ENCODE measurements at regions not wholly inside any gene's neighbourhood (a gene's known extent, or its start where the extent isn't known, plus 50 kb on each side); places are given as distances from the start of the nearest gene placed in this dataset.

- H3K4me2 ChIP-seq (ENCODE audit: low read length) = no peak overlapping the region
- H3K36me3 ChIP-seq (ENCODE audit: control insufficient read depth in 1 of 2, insufficient read depth in 2 of 2, low read length in 2 of 2) = no peaks in the 10 kb centered on the region
- no peaks in the 10 kb centered on the region for H3K27me3 ChIP-seq (ENCODE audit: insufficient read depth, low read length)
- H3K9me2 ChIP-seq (ENCODE audit: insufficient read depth) = no peaks in the 10 kb centered on the region
- RAD21 ChIA-PET (ENCODE audit: low non-redundant PET in 1 of 2, low total read pairs in 2 of 2, uncharacterized antibody in 2 of 2, unreplicated experiment in 2 of 2) = no interaction called here
- POLR2A ChIA-PET = no interaction called here
- H3K4me3 ChIP-seq (replicated peaks in 1 of 2; ENCODE audit: low read depth in 1 of 2, low read length in 2 of 2) = no peak overlapping the region
- no TSS peak for BruUV-seq (replicated peaks)
- H3K9me3 ChIP-seq (ENCODE audit: control insufficient read depth in 1 of 2, insufficient read depth in 1 of 2, low read depth in 1 of 2, low read length in 2 of 2) = peaks cover 13 to 17% of the 10 kb centered on the region in 2 experiments; a peak in 2 of 4 replicates
- no peaks in the 10 kb centered on the region for H4K20me1 ChIP-seq (ENCODE audit: insufficient read depth)
- ATAC-seq (no peak), DNase-seq (ENCODE audit: low read depth, low spot score) (no peak)
- CTCF ChIA-PET = no interaction called here
- no peaks in the 10 kb centered on the region for H3K4me1 ChIP-seq (ENCODE audit: control insufficient read depth in 1 of 2, insufficient read depth in 2 of 2, low read length in 2 of 2)
- no peaks in the 10 kb centered on the region for H3K79me2 ChIP-seq (ENCODE audit: insufficient read depth, low read length)
- H2AFZ ChIP-seq (ENCODE audit: low read depth, low read length, poor library complexity, severe bottlenecking) = no peak overlapping the region
- intact Hi-C loops (cut with micrococcal nuclease) = no loop called here
- H3K27ac ChIP-seq (ENCODE audit: low read depth, low read length) = no peak overlapping the region
- H3K9ac ChIP-seq (ENCODE audit: low read length) = no peak overlapping the region
- TF ChIP-seq CBX3 (IDR thresholded peaks at IDR 0.05; ENCODE audit: low read depth) (no peak), ZFX (IDR thresholded peaks at IDR 0.05) (no peak), POLR2AphosphoS5 (IDR thresholded peaks at IDR 0.05; ENCODE audit: low read depth, low read length) (no peak), POLR2A (IDR thresholded peaks at IDR 0.05; ENCODE audit: borderline replicate concordance, extremely low read depth, insufficient read depth, insufficient read length) (no peak), CTCF (IDR thresholded peaks at IDR 0.05 in 2 of 3, conservative IDR thresholded peaks at IDR 0.05 in 1 of 3; ENCODE audit: borderline replicate concordance in 1 of 3, insufficient read depth in 1 of 3, low read depth in 2 of 3, low read length in 2 of 3) (no peak), ZBTB33 (IDR thresholded peaks at IDR 0.05; ENCODE audit: extremely low read depth, insufficient replicate concordance, low read length) (no peak), ZNF274 (IDR thresholded peaks at IDR 0.05; ENCODE audit: low read depth, low read length) (no peak), EGR1 (IDR thresholded peaks at IDR 0.05; ENCODE audit: low read depth) (no peak), FOSL1 (IDR thresholded peaks at IDR 0.05; ENCODE audit: low read depth) (no peak), ELF1 (IDR thresholded peaks at IDR 0.05; ENCODE audit: borderline replicate concordance, low read depth) (no peak), SRF (IDR thresholded peaks at IDR 0.05; ENCODE audit: low read depth) (no peak), RAD21 (IDR thresholded peaks at IDR 0.05; ENCODE audit: low read depth) (no peak), ATF3 (IDR thresholded peaks at IDR 0.05) (no peak), SIN3A (IDR thresholded peaks at IDR 0.05; ENCODE audit: low read depth) (no peak)
Measured at GRCh38 chr22:49699928-49700498, 127.7 kb downstream of the BRD1 start.
